Mesodermal cell (in vitro differentiated cells): ENCODE measurements at regions not wholly inside any gene's neighbourhood (a gene's known extent, or its start where the extent isn't known, plus 50 kb on each side); places are given as distances from the start of the nearest gene placed in this dataset.

Experiments
- H3K27ac ChIP-seq: 2 replicates; pipeline ENCODE4 v1.7.0; 2013; ENCODE audit warnings: mild to moderate bottlenecking, low read depth, low read length, moderate library complexity; ENCODE audit not compliant: severe bottlenecking
- H3K36me3 ChIP-seq: 2 replicates; pipeline ENCODE4 v1.7.1; 2013; ENCODE audit warnings: mild to moderate bottlenecking, low read length, moderate library complexity; ENCODE audit not compliant: control insufficient read depth, insufficient read depth
- H3K4me1 ChIP-seq: one replicate; pipeline ENCODE4 v1.7.1; 2013; ENCODE audit warnings: mild to moderate bottlenecking, low read length; ENCODE audit not compliant: insufficient read depth, control insufficient read depth, poor library complexity, severe bottlenecking
- H3K4me3 ChIP-seq: 2 replicates; pipeline ENCODE4 v1.7.0; 2013; ENCODE audit warnings: low read length, control low read depth, mild to moderate bottlenecking; ENCODE audit not compliant: insufficient read depth, poor library complexity, severe bottlenecking; ENCODE audit errors: extremely low read depth
- H3K9me3 ChIP-seq: 2 replicates; pipeline ENCODE4 v1.7.1; 2013; ENCODE audit warnings: mild to moderate bottlenecking, low read length, moderate library complexity; ENCODE audit not compliant: control insufficient read depth
- WGBS, 2 experiments: methylation state at CpG; one replicate each; pipeline ENCODE4 v1.1.5; 2013; ENCODE audit warnings: missing lambda C conversion rate in 2 of 2; ENCODE audit not compliant: insufficient coverage in 2 of 2; 5-methylcytosine and 5-hydroxymethylcytosine counted together

DNA sequence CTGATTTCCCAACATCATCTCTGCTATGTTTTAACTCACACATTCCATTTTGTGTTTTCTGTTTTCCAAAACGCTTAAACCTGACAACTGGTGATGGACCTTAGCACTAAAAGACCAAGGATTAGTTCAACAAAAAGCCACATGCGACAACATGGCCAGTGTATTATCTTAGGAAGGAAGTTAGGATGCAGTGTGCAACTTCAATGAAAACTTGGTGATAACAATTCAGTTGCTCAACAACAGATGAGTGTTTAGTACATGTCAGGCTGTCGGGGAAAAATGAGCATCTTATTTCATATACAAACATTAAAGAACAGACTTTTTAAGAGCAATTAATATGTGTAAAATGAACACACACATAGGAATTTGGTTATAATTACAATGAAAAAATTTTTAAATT is 780.0 kb downstream of the SEMA5A start:
- 50 to 100% methylated on average over 1 to 2 of the region's 3 CpGs for WGBS, 2 experiments
- Histone ChIP-seq H3K4me1 (no peaks in the 10 kb centered on the region), H3K4me3 (no peak overlapping the region), H3K27ac (no peak overlapping the region), H3K9me3 (peaks cover 4% of the 10 kb centered on the region), H3K36me3 (no peaks in the 10 kb centered on the region)

DNA sequence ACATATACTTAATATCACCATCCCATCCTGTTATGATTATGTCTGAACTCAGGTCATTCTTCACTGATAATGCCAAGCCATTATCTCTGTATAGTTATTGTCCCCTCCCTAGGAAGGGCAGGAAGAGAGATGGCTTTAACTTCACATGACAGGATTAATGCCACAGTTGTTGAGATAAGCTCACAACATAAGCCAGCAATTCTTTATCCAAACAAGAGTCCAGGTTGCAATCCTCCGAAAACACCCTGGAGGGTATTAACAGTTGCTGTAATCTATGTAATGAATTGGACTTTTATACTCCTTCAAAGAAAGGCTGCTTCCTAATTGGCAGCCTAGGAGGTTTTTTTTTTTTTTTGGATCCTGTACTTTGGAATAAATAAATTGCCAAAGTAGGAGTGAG is 779.4 kb downstream of the SEMA5A start:
- no CpG with 5 or more reads among the region's 1 CpG for WGBS, 2 experiments

DNA sequence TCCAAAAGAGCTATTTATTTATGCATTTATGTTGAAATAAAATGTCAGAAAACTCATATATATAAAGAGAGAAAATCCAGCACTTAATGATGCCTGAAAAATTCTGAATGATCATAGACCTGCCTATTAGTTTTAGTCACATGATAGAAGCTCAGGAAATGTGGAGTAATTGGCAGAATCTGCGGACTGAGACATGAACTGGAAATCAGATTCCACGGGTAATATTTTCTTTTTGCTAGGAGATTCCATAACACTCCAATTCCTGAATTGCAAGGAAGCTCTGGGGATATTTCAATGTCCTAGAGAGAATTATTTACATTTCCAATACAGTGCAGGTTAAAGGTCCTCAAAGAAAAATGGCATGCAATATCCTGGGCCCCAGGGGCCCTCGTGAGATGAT is 778.8 kb downstream of the SEMA5A start:
- H3K9me3 ChIP-seq: no peaks in the 10 kb centered on the region
- WGBS, 2 experiments: 63 to 88% methylated on average over 1 of the region's 3 CpGs
- no peaks in the 10 kb centered on the region for H3K4me1 ChIP-seq

More for the DNA sequence above, 779.4 kb downstream of the SEMA5A start:
- no peak overlapping the region for H3K4me3 ChIP-seq
- H3K36me3 ChIP-seq: no peaks in the 10 kb centered on the region
- no peak overlapping the region for H3K27ac ChIP-seq
- no peaks in the 10 kb centered on the region for H3K4me1 ChIP-seq
- H3K9me3 ChIP-seq: no peaks in the 10 kb centered on the region

DNA sequence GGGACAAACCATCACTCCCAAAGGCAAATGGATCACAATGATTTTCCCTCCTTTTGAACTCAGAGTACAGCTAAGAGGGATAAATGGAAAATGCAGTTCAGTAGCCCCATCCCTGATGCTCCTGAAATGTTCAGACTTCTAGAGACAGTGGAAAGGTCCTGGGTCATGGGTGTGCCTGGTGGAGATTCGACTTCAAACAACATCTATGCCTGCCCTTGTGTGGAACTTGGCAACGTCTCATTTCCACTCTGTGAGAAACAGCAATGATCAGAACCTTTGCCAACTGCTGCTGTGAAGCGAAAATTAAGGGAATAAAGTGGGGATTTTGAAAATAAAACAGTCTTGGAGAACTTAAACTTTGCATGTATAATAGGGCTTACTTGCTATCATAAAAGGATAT is 778.1 kb downstream of the SEMA5A start:
- Histone ChIP-seq H3K36me3 (no peaks in the 10 kb centered on the region), H3K4me3 (no peak overlapping the region), H3K9me3 (no peaks in the 10 kb centered on the region), H3K4me1 (no peaks in the 10 kb centered on the region), H3K27ac (no peak overlapping the region)
- 96% methylated on average over 3 of the region's 3 CpGs for WGBS, 2 experiments

More for the DNA sequence above, 778.8 kb downstream of the SEMA5A start:
- Histone ChIP-seq H3K27ac (no peak overlapping the region), H3K4me3 (no peak overlapping the region), H3K36me3 (no peaks in the 10 kb centered on the region)

DNA sequence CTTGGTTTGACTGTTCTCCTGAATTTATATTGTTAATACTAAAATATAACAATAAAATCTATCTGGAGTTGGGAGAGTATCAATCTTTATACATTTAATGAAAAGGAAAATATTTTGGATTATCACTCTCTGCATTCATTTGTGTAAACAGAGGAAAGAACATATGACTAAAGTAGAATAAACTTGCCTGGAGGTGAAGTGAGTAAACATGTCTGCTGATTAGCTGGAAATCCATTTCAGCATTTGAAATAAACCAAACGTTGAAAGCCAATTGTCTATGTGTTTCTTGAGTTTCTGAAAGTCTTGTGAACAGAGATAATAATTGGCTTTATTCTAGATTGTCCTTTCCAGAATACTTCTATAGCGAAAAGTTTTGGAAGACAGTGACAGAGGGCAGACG is 776.2 kb downstream of the SEMA5A start:
- Histone ChIP-seq H3K27ac (no peak overlapping the region), H3K4me1 (no peaks in the 10 kb centered on the region), H3K9me3 (no peaks in the 10 kb centered on the region), H3K36me3 (no peaks in the 10 kb centered on the region), H3K4me3 (no peak overlapping the region)
- 79 to 100% methylated on average over 1 to 3 of the region's 3 CpGs for WGBS, 2 experiments

DNA sequence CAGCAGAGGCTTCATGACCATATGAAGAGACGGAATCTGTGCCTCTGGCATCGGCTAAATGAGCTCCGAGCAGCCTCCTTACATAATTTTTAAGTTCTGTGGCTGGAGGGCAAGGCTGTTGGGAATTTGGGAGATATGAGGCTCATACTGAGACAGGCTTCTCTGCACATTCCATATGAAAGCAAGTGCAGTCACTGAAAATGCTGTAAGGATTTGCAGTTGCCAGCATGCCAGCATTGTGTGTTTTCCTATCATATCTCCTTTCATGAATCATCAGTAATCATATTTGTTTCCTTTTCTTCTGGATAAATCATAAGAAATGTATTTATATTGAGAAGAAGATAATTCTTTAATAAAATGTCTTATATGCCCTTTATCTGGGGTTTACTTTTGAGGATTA is 775.4 kb downstream of the SEMA5A start:
- 100% methylated on average over 3 of the region's 3 CpGs; no CpG with 5 or more reads in 1 of the 2 experiments for WGBS, 2 experiments
- Histone ChIP-seq H3K4me3 (no peak overlapping the region), H3K27ac (no peak overlapping the region), H3K4me1 (no peaks in the 10 kb centered on the region), H3K9me3 (no peaks in the 10 kb centered on the region), H3K36me3 (no peaks in the 10 kb centered on the region)

DNA sequence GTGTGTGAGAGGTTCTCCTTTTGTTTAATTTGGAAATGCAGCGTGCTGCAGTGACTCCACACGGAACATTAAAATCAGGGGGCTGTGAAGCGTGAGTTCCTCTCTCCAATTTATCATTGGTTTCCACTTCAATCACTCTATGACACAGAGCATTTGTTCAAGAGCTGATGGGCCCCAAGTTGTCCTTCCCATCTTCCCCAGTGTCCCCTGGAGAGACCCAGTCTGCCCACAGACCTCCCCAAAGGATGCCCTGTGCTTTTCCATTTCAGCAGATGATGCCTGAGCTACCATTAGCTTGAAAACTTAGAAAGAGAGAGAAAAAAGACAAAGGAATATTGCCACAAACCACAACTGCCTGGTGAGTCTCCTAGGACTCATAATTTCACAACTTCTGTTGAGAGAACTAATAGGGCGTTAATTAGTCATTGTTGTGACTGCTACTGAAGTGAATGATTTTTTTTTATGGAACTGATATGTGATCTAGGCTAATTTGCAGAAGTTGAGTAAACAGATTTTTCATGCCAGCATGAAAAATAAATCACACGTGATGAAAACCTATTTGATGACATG is 772.7 kb downstream of the SEMA5A start:
- Histone ChIP-seq H3K4me1 (no peaks in the 10 kb centered on the region), H3K36me3 (no peaks in the 10 kb centered on the region), H3K27ac (no peak overlapping the region), H3K9me3 (no peaks in the 10 kb centered on the region), H3K4me3 (no peak overlapping the region)
- WGBS, 2 experiments: 92 to 100% methylated on average over 1 to 3 of the region's 5 CpGs

DNA sequence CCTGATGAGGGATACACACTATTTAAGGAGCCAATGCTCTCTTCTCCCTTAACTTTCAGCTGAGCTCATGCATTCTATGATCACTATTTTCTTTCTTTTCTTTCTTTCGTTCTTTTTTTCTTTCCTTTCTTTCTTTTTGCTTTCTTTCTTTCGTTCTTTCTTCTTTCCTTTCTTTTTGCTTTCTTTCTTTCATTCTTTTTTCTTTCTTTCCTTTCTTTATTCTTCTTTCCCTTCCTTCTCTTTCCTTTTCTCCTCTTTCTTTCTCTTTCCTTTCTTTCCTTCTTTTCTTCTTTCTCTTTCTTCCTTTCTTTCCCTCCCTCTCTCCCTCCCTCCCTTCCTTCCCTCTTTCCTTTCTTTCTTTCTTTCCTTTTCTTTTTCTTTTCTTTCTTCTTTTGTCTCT is 761.2 kb downstream of the SEMA5A start:
- 73 to 90% methylated on average over 2 of the region's 2 CpGs for WGBS, 2 experiments
- no peaks in the 10 kb centered on the region for H3K9me3 ChIP-seq
- H3K4me3 ChIP-seq: no peak overlapping the region
- no peak overlapping the region for H3K27ac ChIP-seq
- no peaks in the 10 kb centered on the region for H3K4me1 ChIP-seq
- H3K36me3 ChIP-seq: no peaks in the 10 kb centered on the region

DNA sequence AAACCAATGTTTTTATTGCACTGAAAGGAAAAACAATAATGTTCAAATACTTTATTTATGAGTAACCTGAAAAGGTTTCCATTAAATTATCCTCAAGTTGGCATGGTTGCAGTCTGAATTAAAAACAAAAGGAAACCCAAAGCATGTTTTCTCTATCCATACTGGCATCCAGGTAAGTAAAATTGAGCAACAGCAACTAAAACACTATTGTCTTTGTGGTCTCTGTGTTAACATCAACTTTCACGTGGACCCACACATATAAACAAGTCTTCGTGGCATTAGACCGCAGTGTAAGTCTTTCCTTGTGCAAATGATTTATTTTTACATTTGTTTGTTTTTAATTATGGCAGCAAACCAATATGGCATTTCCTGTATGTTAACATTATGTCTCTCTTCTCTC is 757.6 kb downstream of the SEMA5A start:
- Histone ChIP-seq H3K36me3 (no peaks in the 10 kb centered on the region), H3K4me1 (no peaks in the 10 kb centered on the region), H3K27ac (no peak overlapping the region), H3K4me3 (no peak overlapping the region), H3K9me3 (peaks cover 4% of the 10 kb centered on the region)
- WGBS, 2 experiments: no CpG with 5 or more reads among the region's 3 CpGs

DNA sequence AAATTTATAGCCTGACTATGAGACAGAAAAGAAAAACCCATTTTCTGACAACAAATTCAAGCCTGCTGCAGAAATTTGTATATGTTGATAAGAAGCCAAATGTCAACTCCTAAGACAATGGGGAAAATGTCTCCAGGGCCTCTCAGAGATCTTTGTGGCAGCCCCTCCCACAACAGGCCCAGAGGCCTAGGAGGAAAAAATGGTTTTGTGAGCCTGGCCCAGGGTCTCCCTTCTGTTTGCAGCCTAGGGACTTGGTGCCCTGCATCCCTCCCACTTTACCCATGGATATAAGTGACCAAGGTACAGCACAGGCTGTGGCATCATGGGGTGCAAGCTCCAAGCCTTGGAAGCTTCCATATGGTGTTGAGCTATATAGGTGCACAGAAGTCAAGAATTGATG is 740.2 kb downstream of the SEMA5A start:
- Histone ChIP-seq H3K27ac (no peak overlapping the region), H3K9me3 (peaks cover 13% of the 10 kb centered on the region), H3K4me1 (no peaks in the 10 kb centered on the region), H3K4me3 (no peak overlapping the region), H3K36me3 (no peaks in the 10 kb centered on the region)

DNA sequence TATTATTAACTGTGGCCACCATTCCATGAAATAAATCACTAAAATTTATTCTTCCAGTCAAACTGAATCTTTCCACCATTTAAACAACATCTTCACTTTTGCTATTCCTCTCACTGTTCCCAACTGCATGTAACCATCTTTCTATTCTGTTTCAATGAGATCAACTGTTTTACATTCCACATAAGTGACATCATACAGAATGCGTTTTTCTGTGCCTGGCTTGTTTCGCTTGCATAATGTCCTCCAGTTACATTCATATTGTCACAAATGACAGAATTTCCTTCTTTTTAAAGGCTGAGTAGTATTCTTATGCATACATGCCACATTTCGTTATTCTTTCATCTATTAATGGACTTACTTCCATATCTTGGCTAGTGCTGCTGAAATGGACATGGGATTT is 738.2 kb downstream of the SEMA5A start:
- H3K4me1 ChIP-seq: no peaks in the 10 kb centered on the region
- no peak overlapping the region for H3K4me3 ChIP-seq
- H3K9me3 ChIP-seq: peaks cover 13% of the 10 kb centered on the region
- WGBS, 2 experiments: 83 to 89% methylated on average over 1 of the region's 3 CpGs
- no peaks in the 10 kb centered on the region for H3K36me3 ChIP-seq
- H3K27ac ChIP-seq: no peak overlapping the region
